HCEC 1CT (cell line): ENCODE measurements at regions not wholly inside any gene's neighbourhood (a gene's known extent, or its start where the extent isn't known, plus 50 kb on each side); places are given as distances from the start of the nearest gene placed in this dataset.

ENCODE experiments used
- DNase-seq: peaks from one replicate; pipeline ENCODE4 v3.0.0-alpha.2; 2017

- no peak for DNase-seq
Measured at GRCh38 chr2:147097747-147098146, 747.1 kb upstream of the ACVR2A start.

- DNase-seq, result no peak
Measured at GRCh38 chr2:147096671-147097070, 748.2 kb upstream of the ACVR2A start.

GRCh38 chr2:147095376-147095775 is 749.5 kb upstream of the ACVR2A start:
- no peak for DNase-seq

- DNase-seq, result no peak
Measured at GRCh38 chr2:147094077-147094476, 750.8 kb upstream of the ACVR2A start.

- no peak for DNase-seq
Measured at GRCh38 chr2:147092266-147092665, 752.6 kb upstream of the ACVR2A start.

- no peak for DNase-seq
Measured at GRCh38 chr2:147091448-147091847, 753.4 kb upstream of the ACVR2A start.

- no peak for DNase-seq
Measured at GRCh38 chr2:147088871-147089270, 756.0 kb upstream of the ACVR2A start.

GRCh38 chr2:147086715-147087114 is 758.1 kb upstream of the ACVR2A start:
- DNase-seq, result no peak

GRCh38 chr2:147083664-147084063 is 761.2 kb upstream of the ACVR2A start:
- no peak for DNase-seq

GRCh38 chr2:147082850-147083522 is 761.8 kb upstream of the ACVR2A start:
- peak; percentile 39 for DNase-seq

GRCh38 chr2:147081831-147082230 is 763.0 kb upstream of the ACVR2A start:
- DNase-seq, result no peak

GRCh38 chr2:147076634-147077033 is 768.2 kb upstream of the ACVR2A start:
- peak; percentile 62 for DNase-seq

GRCh38 chr2:147068071-147068470 is 776.8 kb upstream of the ACVR2A start:
- no peak for DNase-seq

- DNase-seq, result no peak
Measured at GRCh38 chr2:147067136-147067535, 777.7 kb upstream of the ACVR2A start.

- no peak for DNase-seq
Measured at GRCh38 chr2:147062073-147062472, 782.8 kb upstream of the ACVR2A start.

- no peak for DNase-seq
Measured at GRCh38 chr2:147061269-147061668, 783.6 kb upstream of the ACVR2A start.

- no peak for DNase-seq
Measured at GRCh38 chr2:147057892-147058490, 786.8 kb upstream of the ACVR2A start.

GRCh38 chr2:147051814-147052213 is 793.0 kb upstream of the ACVR2A start:
- DNase-seq, result no peak

- DNase-seq, result peak; percentile 20
Measured at GRCh38 chr2:147051248-147051647, 793.6 kb upstream of the ACVR2A start.

GRCh38 chr2:147049957-147050356 is 794.9 kb upstream of the ACVR2A start:
- DNase-seq, result no peak

GRCh38 chr2:147046473-147046872 is 798.4 kb upstream of the ACVR2A start:
- no peak for DNase-seq

- peak; percentile 57 for DNase-seq
Measured at GRCh38 chr2:147045113-147045512, 799.7 kb upstream of the ACVR2A start.

- no peak for DNase-seq
Measured at GRCh38 chr2:147041121-147041494, 803.7 kb upstream of the ACVR2A start.

GRCh38 chr2:147040298-147041120 is 804.3 kb upstream of the ACVR2A start:
- no peak for DNase-seq
